ENCODE measurements at regions not wholly inside any gene's neighbourhood (a gene's known extent, or its start where the extent isn't known, plus 50 kb on each side); places are given as distances from the start of the nearest gene placed in this dataset.

DNA sequence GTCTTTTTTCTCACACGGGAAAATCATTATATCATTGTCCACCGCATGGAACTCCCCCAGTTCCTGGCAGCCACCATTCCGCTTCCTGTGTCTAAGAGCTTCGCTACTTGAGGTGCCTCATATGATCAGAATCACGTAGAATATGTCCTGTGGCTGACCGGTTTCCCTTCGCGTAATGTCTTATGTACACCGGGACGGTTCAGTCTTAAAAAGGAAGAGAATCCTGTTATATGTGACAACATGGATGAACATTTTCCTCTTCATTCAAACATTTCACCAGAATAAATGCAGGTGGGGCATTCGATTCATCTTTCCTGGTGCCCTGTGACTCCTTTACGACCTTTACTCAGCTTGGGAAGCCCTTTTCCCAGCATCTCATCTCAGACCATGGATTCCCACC is 131.7 kb upstream of the TWIST2 start:
- TF ChIP-seq GATA3 (IDR thresholded peaks at IDR 0.05; ENCODE audit: low read depth, low read length) (no peak), GATA2 (IDR thresholded peaks at IDR 0.05; ENCODE audit: low read depth, low read length) (no peak)

Data from SH-SY5Y (cell line).